ENCODE measurements at regions not wholly inside any gene's neighbourhood (a gene's known extent, or its start where the extent isn't known, plus 50 kb on each side); places are given as distances from the start of the nearest gene placed in this dataset.
A peak's percentile ranks its signal among the peaks of the same experiment; 100 is the strongest.

DNA sequence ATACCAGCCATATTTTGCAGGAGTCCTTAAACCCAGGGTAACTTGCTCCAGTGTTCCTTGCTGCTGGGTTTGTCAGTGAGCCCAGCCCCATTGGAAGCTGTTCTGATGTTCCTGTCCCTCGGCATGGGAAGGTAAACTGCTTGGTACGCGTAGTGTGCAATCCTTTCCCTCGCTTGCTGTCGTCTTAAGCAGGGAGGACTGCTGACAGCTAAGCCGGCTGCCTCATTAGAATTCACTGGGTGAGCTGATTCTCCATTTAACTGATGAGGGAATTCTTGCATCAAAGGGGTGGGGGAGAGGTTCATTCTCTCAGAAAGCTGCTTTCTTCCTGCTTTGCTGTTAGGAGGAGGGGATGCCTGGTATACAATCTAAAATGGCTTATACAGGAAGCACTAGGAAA is 164.6 kb downstream of the MID1IP1 start:
- Histone ChIP-seq H3K4me3 (ENCODE audit: low read depth, low read length) (no peak overlapping the region), H3K36me3 (ENCODE audit: control insufficient read depth, insufficient read depth, low read length) (no peaks in the 10 kb centered on the region), H3K27me3 (ENCODE audit: control insufficient read depth, insufficient read depth, low read length) (no peaks in the 10 kb centered on the region)
- CTCF ChIA-PET, result no interaction called here
- TF ChIP-seq, protein P1, sequence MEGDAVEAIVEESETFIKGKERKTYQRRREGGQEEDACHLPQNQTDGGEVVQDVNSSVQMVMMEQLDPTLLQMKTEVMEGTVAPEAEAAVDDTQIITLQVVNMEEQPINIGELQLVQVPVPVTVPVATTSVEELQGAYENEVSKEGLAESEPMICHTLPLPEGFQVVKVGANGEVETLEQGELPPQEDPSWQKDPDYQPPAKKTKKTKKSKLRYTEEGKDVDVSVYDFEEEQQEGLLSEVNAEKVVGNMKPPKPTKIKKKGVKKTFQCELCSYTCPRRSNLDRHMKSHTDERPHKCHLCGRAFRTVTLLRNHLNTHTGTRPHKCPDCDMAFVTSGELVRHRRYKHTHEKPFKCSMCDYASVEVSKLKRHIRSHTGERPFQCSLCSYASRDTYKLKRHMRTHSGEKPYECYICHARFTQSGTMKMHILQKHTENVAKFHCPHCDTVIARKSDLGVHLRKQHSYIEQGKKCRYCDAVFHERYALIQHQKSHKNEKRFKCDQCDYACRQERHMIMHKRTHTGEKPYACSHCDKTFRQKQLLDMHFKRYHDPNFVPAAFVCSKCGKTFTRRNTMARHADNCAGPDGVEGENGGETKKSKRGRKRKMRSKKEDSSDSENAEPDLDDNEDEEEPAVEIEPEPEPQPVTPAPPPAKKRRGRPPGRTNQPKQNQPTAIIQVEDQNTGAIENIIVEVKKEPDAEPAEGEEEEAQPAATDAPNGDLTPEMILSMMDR (IDR thresholded peaks at IDR 0.05; ENCODE audit: insufficient read depth, low read depth, low read length), result no peak
- DNase-seq (ENCODE audit: low read depth), result no peak
- POLR2A ChIA-PET, result no interaction called here

DNA sequence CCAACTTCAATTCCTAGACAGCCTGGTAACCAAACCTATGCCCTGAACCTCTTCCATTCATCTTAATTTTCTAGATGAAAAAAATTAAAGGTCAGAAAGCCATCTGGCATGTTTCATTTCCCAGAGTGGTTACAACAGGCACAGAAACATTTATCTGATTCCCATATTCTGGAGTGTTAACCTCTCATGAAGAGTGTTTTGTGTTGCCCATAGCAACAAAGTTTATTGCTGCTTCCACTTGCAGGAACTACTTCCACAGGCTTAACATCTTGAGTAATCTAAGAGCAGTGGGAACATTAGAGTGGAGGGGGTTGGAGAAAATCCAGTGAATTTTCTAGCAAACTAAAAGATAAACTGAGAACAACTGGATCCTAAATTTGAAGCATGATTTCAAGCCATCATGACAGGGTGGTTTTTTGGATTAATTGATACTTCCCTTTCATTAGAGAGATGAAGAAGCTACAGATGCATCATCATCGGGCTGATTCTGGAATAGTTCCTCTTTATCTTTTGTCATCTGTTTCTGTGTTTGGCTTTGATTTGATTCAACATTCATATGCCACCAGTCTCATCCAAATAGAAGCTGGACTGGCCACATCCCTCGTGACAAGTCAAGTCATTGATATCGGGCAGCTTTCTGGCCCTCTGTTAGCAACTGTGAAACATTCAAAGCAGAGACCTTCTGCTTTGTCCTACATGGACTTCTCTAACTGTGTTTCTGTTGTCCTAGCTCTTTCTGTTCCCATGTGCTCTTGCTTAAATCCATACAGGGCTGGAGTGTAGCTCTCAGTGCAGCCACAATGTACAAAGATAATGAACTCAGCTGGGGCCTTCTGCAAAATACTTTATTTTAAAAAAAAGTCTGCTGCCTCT is 167.3 kb downstream of the MID1IP1 start:
- POLR2A ChIA-PET, result no interaction called here
- Histone ChIP-seq H3K27me3 (ENCODE audit: control insufficient read depth, insufficient read depth, low read length) (no peaks in the 10 kb centered on the region), H3K4me3 (ENCODE audit: low read depth, low read length) (no peak overlapping the region), H3K36me3 (ENCODE audit: control insufficient read depth, insufficient read depth, low read length) (no peaks in the 10 kb centered on the region)
- peak; percentile 11 for DNase-seq (ENCODE audit: low read depth)
- CTCF ChIA-PET, result no interaction called here
- TF ChIP-seq, protein P1 (IDR thresholded peaks at IDR 0.05; ENCODE audit: insufficient read depth, low read depth, low read length), result no peak

DNA sequence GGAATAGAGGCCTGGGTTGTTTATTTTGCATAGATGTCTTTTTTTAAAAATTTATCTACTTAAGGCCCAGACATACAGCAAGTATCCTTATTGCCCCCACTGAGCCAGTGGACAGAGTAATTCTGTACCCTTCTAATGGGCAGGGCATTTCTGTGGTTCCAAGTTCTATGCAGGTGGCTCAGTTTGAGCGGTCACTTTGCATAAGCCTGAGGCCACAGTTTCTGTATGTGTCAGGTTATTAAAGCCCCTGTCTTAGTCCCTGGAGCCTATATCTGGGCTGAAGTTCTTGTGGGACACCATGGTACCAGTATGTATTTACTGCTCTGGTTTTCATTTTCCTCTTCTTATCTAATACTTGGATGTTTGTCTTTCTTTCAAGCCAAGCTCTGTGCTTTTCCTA is 168.8 kb downstream of the MID1IP1 start:
- no peaks in the 10 kb centered on the region for H3K36me3 ChIP-seq (ENCODE audit: control insufficient read depth, insufficient read depth, low read length)
- TF ChIP-seq, protein P1 (IDR thresholded peaks at IDR 0.05; ENCODE audit: insufficient read depth, low read depth, low read length), result no peak
- H3K4me3 ChIP-seq (ENCODE audit: low read depth, low read length), result no peak overlapping the region
- ChIA-PET CTCF (no interaction called here), POLR2A (no interaction called here)
- H3K27me3 ChIP-seq (ENCODE audit: control insufficient read depth, insufficient read depth, low read length), result no peaks in the 10 kb centered on the region
- DNase-seq (ENCODE audit: low read depth), result no peak

DNA sequence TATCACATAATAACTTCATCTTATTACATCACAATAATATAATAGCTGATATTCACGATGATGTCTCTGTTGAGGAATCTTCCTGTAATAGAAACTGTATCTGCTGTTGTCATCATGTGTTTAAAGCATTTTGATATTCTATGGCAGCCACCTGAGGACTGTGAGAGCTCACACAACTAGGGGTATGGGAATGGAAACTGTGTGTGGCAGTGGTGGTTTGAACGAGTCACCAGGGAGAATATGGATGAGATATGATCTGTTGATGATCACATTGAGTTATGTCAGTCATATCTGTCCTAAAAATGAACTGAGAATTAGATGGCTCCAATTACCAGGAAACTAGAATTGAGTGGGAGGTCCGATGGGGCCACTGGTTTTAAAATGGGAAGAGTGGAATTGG is 169.6 kb downstream of the MID1IP1 start:
- DNase-seq (ENCODE audit: low read depth), result no peak
- no peaks in the 10 kb centered on the region for H3K36me3 ChIP-seq (ENCODE audit: control insufficient read depth, insufficient read depth, low read length)
- ChIA-PET CTCF (no interaction called here), POLR2A (no interaction called here)
- no peaks in the 10 kb centered on the region for H3K27me3 ChIP-seq (ENCODE audit: control insufficient read depth, insufficient read depth, low read length)
- TF ChIP-seq, protein P1 (IDR thresholded peaks at IDR 0.05; ENCODE audit: insufficient read depth, low read depth, low read length), result no peak
- H3K4me3 ChIP-seq (ENCODE audit: low read depth, low read length), result no peak overlapping the region

DNA sequence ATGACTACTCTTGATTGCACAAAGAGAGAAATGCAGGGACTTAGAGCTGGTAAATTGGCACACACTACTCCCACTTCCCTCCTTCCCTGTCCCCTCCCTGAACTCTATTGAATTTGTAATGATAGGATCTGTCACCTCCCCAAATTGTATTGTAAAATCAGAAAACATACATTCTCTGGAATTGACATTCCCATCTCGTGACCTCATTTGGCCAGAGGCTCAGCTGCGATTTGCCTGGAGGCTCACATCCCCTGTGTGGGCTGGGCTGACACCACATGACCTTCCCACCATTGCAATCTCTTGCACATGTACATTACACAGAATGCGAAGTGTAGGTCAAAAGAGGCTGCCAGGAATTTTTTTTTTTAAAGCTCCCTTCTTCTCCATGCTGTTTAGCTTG is 172.1 kb downstream of the MID1IP1 start:
- H3K27me3 ChIP-seq (ENCODE audit: control insufficient read depth, insufficient read depth, low read length), result no peaks in the 10 kb centered on the region
- no peak overlapping the region for H3K4me3 ChIP-seq (ENCODE audit: low read depth, low read length)
- TF ChIP-seq, protein P1 (IDR thresholded peaks at IDR 0.05; ENCODE audit: insufficient read depth, low read depth, low read length), result no peak
- CTCF ChIA-PET, result no interaction called here
- DNase-seq (ENCODE audit: low read depth), result no peak
- no peaks in the 10 kb centered on the region for H3K36me3 ChIP-seq (ENCODE audit: control insufficient read depth, insufficient read depth, low read length)
- POLR2A ChIA-PET, result no interaction called here

All from BJ (cell line).